Fibroblast of peridontal ligament (primary cell): ENCODE measurements at regions not wholly inside any gene's neighbourhood (a gene's known extent, or its start where the extent isn't known, plus 50 kb on each side); places are given as distances from the start of the nearest gene placed in this dataset.

ENCODE experiments used
- DNase-seq: peaks from one replicate; pipeline ENCODE4 v3.0.0-alpha.2; 2010; ENCODE audit errors: extremely low read depth

DNA sequence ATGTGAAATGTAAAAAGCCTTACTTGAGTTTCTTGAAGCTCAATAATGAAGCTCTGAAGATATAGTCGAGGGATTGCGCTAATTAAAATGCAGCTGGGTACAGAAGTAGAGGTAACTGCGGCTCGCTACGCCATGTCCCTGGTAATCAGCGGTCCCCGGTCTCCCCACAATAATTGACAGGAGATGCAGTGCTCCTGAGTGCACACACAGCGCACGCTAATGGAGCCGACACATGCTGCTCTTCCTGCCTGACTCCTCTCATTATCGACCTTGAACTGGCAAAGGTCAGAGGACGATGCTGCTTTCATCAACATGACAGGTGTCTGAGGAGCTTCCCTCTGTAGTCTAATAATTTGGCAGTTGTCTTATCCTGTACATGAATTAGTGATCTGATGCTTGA lies 365.9 kb downstream of the RNF144B start:
- no peak for DNase-seq

DNA sequence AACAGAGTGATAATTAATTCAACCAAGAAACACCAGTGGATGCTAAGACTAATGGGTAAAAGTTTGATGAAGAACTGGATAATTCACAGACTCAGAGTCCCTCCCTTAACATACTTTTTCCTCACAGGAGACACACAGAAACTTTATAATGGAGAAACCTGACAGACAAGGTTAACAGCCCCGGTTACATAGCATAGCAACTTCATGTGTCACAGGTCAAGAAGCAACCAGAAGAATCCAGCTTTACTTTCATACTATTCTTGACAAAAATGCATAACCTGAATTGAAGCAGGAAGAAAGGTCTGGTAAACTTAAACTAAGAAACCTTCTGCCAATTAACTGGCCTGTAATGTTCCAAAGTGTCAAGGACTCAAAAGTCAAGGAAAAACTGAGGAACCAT lies 375.9 kb downstream of the RNF144B start:
- no peak for DNase-seq

DNA sequence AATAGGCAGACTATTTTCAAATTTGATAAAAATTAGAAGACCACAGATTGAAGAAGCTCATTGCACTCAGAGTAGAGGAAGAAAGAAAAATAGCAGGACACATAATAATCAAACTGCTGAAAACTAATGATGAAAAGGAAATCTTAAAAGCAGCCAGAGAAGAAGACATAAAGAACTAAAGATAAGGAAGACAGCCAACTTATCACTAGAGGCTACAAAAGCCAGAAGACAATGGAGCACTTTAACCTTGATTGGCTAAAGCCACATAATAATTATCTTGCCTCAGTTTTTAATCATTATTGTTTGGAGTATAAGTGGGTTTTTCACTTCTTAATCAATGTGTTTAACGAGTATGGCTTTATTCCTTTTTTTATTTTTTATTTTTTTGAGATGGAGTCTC lies 397.6 kb downstream of the RNF144B start:
- no peak for DNase-seq

DNA sequence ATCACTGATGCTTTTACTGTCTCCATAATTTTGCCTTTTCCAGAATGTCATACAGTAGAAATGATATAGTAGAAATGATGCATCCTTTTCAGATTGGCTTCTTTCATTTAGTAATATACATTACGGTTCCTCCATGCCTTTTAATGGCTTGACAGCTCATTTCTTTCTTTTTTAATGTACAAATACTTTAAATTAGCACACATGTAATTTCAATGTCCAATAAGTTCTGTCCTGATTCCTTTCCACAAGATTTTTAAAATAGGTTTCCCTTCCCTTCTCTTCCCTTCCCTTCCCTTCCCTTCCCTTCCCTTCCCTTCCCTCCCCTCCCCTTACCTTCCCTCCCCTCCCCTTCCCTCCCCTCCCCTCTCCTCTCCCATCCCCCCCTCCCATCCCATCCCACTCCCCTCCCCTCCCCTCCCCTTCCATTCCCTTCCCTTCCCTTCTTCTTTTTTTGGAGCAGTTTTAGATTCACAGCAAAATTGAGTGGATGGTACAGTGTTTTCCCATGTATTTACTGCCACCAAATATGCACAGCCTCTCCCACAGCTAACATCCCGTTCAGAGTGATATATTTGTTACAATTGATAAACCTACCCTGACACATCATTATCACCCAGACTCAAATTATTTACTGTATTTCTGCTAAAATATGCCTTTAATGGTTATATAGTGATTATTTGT lies 398.8 kb downstream of the RNF144B start:
- DNase-seq = no peak

DNA sequence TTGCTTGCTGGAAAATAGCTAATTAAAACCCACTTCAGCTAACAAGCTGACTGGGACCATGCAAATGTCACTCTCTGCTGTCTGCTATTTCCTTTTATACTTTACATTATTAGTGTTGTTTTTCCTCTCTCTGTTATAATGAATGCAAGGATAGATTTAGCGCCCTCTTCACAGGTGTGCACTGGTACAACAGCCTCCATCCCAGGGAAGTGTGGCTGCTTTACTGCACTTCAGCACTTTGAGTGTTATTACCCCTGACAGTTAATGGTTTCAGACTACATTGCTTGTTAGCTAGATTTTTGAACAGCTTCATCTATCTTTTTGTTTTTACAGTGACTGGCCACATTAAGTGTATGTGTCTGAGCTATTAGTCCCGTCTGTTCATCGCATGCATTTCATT lies 405.7 kb downstream of the RNF144B start:
- no peak for DNase-seq

DNA sequence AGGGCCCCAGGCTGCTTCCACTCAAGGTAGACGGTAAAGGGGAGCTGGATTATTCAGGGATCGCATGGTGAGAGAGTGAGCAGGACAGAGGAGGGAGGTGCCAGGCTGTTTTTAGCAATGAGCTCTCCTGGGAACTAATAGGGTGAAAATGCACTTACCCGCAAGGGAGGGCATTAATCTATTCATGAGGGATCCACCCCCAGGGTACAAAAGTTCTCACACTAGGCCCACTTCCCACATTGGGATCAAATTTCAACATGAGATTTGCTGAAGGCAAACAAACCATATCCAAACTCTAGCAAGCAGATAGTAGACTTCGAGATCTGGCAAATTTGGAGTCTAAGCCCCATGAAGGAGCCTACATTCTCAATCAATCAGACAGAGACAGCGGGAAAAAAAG lies 408.6 kb downstream of the RNF144B start:
- no peak for DNase-seq

DNA sequence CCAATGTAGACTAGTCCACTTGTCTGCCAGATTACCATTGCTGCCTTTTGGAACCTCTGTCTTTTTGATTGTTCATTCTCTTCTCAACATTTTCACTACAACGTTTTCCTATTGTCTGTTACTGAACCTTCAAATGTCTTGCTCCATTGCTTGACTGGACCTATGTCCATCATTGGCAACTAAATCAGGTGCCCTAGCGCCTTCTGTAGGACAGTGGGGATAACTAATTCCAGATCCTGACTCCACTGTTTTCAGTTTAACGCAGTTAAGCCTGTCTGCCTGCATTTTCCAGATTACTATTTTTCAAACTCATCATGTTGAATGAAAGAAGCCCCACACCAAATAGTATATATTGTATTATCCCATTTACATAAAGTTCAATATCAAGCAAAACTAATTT lies 433.6 kb downstream of the RNF144B start:
- no peak for DNase-seq

DNA sequence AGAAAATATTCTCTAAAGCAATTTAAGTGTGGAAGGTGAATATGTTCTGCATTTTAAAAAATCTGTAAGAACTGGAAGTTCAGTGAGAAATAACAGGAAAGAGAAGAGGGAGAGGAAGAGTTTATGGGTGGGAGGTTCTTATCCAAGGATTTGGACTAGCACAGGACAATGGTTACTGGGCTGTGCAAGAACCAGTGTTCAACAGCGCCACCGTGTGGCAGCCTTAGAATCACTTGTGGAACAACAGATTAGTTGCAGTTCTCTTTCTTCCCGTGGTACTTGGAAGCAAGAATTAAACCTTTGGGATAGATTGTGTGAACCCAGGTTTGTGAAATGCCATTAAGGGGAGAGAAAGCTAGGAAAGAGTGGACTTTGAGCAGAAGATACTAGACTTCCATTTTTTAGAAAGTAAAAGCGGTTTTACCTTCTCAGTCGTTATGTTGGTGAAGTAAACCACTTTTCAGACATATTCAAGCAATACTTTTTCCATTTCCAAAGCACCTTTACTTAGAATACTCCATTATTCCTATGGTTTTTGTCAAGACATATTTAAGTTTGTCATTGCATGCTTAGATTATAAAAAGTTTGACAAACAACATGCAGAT lies 436.7 kb downstream of the RNF144B start:
- DNase-seq = peak; percentile 8

DNA sequence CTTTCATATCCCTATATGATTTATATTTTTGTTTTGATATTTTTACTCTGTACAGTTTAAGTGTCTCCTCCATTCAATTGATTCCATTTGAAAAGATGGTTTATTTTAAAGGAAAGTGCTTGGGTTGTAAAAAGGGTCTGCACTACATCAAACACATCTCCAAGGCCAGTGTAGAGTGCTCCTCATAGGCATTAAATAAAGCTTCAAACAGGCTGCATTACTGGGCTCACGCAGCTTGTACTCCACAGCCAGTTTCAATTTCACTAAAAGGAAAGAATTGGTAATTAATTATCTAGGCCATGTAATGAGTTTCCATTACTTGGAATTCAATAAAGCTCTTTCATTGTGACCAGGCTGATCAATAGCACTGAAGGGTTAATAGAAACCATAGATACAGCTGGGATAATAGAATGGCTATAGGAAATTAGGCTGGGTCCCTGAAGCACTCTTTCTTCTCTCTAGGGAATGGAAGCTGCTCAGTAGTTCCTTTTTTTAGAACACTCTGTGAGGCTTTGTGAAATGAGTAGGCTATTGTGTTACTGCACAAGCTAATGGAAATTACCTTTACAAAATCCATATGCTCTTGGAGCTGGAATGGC lies 442.2 kb downstream of the RNF144B start:
- no peak for DNase-seq

DNA sequence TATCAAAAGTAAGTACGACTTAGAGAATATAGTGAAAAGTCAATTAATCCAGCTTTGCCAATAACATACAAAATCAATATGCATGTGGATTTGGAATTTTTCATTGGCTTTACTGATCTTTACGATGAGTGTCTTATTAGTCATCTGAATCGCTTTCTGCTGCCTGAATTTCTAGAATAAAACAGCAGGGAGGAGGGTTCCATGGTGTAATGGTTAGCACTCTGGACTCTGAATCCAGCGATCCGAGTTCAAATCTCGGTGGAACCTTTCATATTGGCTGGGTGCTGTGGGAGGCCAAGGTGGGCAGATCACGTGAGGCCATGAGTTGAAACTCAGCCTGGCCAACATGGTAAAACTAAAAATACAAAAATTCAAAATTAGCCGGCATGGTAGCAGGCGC lies 448.8 kb downstream of the RNF144B start:
- no peak for DNase-seq

DNA sequence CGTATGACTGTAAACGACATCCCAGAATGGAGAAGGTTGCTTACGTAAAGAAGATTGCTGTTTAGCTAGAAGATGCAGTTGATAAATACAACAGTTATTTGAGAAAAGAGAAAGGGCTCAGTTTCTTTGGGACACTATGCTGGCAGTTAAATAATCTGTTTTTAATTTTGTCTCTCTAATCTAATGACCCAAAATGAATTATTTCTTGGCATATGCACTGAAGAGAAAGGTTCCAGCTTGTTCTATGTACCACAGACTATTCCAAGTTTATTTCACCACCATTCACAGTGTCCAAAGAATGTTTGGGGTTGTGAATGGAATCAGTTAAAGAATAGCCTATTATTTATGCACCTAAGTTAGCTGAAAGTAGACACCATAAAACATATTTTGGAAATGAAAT lies 449.9 kb downstream of the RNF144B start:
- no peak for DNase-seq

DNA sequence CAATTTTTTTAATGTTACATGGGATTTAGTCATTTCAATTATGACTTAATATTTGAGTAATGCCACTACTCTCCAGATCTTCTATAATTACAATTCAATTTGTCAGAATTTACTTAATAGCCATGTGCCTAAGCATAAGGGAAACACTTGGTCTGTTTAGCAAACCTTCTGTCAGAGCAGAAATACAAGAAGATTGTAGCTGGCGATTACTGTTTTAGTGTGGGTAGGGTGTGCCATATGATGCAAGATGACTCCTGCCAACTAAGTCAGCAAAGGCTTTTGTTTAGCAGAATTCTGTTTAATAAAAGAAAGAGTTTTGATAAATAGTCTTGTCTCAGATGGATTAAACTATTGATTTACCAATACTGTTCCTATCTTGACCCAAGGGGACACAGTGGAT lies 455.4 kb downstream of the RNF144B start:
- no peak for DNase-seq

DNA sequence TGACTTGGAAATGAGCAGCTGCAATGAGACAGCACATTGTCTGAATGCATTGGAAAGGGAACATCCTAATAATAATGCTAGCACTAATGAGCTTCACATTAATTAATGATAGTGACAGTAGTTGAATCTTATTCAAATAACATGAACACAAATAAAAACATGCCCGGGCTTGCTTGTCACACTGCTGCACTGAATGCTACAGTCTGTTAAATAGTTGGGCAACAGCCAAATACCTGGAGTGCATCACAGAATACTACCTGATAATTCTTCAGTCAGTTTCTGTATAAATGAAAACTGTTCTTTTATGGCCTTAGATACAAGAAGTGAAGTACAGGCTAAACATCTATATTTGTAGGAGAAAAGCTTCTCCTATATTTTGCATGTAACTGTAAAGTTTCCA lies 458.7 kb downstream of the RNF144B start:
- DNase-seq = no peak

DNA sequence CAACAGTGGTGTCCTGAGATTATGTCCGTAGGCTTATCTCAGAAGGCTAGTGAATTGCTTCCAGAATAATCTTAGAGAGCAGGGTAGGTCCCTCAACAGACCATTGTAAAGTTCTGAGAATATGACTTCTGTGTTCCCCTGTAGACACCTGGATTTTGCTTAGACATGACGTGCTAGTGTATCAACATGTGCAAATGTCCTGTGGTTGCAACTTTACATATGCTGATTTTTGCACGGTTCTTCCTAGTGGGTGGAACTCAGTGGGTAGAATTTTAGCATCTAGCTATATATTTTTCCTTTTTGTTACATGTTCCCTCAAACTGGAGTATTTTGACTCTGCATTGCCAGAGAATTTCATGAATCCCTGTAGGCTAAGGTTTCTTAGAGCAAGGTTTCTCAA lies 459.2 kb downstream of the RNF144B start:
- no peak for DNase-seq

DNA sequence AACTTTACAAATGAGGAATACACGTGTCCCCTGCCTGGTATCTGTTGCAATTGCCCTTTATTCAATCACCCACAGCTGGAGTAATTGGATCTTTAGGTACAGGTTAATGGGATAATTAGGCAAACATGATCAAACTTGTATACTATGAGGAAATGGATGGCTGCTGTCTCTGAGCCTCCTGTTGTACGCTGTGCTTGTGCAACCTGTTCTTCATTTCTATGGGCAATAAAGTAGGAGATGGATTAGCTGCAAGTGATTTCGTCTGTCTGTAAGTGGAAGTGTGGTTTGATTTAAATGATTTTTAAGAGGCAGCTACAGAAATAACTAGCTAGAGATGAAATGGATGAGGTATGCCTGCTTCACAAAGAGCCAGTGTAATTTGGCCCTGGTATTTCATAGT lies 474.1 kb downstream of the RNF144B start:
- DNase-seq = no peak

DNA sequence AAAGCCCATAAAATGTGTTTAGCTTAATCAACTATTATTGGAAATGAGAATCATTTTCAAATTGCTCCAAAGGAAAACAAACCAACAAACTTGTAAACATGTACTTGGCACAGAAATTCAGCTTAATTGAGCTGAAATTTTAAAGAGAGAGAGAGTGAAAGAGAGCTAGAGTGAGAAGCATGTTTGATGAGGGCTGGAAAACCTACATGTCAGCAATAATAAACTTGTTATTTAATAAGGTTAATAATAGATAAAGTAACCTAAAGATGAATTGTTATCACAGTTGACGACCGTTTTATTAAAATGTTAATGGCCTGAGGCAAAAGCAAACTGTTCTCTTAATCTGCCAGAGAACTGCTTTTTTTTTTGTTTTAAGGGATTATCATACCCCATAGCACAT lies 496.1 kb downstream of the RNF144B start:
- no peak for DNase-seq

DNA sequence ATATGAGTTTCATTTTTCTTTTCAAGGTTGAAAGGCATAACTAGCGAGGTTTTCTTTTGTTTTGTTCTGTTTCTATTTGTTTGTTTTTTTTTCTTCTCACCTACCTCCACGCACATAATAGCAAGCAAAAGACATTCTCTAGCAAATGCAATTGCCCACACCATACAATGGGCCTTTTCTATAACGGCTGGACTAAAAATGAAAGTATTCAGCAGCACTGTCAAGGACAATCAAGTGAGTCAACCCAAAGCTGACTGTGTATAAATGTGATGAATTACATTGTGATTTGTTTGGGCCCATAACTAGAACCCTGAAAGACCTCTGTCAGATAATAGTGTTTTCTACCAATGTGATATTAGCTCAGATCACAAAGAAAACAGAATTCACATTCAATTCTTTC lies 496.7 kb downstream of the RNF144B start:
- DNase-seq = no peak

DNA sequence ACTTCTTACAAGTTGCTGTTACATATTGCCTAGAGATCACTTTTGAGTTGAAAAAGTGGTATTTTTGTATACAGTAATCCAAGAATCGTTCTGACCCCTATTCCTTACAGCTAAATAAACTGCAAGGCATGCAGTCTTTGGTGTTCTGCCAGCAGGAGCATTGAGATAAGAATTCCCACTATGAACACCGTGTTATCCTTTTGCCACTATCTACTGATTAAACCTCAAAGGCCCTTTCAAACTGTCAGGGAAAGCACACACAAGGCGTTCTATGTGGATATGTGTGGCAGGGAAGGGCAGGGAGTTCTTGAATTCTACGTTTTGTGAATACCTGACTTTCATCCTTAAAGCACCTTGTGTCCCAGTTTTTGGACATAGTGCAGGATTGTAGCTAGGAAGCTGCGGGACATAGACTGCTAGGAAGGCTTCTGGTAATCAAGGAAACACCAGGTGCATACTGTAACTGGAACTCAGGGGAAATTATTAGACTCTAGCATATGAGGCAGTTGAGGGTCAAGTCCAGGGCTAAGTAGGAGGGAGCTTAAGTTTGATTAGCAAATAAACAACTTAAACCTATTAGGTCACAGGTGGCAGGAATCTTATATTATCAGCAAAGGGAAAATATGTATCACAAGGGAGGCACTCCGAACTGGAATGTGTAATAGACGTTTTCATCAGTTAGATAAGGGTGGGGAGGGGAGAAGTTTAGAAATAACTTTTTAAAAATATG lies 506.6 kb downstream of the RNF144B start:
- no peak for DNase-seq

DNA sequence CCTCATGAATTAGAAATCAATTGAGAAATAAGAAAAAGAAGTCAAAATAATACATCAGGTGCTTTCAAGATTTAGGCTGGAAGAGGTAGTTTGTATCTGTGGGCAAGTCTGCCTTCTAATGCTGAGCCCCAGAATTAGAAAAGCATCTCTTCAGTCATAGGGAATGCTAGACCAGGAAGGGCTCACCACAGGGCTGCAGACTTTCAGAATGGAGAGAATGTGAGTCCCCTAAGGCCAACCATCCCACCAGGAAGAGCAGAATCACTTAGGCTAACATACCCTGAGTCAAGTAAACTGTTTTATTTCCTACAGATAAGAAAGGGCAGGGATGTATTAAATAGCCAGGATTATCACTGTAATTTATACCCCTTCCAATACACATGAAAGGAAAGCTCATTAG lies 510.2 kb downstream of the RNF144B start:
- no peak for DNase-seq

DNA sequence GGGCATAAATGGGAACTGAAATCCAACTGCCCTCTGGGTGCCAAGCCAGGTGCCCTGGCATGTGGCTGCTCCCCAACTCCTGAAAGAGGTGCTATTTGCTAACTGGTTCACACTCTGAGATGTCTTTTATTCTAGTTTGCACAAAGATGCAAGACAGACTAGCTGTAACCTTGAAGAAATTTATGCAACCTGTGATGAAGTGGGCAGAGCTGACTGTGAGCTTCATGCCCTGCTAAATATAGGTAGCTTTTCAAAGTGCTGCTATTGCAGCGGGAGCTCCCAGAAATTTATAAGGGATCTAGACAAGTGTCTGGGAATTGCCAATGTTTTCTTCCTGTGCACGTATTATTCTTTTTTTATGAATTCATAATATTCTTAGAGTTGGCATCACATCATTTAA lies 517.5 kb downstream of the RNF144B start:
- no peak for DNase-seq

DNA sequence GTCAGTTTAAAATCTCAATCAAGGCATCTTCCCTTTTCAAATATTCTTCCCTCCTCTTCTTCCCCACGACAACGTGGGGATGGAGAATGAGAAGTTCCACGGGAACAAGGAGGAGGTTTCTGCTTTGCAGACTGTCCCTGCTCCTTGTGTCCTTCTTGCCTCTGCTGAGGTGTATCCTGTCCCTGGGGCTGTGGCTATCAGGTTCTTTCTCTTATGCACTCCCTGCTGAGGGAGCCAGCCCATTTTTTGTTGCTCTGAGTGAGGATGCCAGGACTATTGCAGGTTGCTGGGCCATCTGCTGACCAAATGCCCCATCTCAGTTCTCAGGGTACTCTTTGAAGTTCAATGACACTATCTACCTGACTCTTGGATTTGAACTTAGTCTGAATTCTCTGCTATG lies 533.6 kb downstream of the RNF144B start:
- no peak for DNase-seq

DNA sequence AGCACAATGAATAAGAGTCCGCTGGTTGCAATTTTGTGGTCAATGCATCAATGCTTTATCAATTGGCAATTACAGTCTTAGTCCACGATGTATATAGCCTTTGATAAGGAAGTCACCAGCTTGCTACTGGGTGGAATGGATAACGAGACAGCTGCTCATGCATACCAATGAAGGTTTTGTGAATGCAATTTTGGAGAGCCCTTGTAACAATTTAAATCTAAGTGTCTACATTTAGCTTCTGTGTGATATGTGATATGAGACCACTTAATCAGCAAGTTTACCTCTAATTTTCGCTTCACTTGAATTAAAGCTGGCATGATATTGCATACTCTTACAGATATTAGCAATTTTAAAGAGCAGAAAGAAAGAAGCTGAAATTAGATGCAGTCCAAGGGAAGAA lies 543.9 kb downstream of the RNF144B start:
- DNase-seq = no peak

DNA sequence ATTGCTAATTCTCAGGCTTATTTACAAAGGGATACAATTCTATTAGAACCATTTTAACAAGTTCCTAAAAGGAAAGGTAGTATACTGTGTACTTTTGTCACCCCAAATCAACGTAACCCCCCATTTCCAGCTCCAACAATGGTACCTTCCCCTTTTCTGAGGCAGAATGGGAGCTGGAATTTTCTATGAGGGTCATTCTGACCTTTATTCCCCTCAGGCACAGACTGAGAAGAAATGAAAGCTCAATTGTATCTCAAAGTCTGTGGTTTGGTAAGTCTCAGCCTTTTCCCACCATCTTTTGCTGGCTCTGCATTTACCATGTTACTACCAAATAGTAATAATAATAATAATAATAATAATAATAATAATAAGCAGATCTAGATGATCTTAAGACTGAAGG lies 571.0 kb downstream of the RNF144B start:
- no peak for DNase-seq
